Left lung (tissue), 4 donors: ENCODE measurements at regions not wholly inside any gene's neighbourhood (a gene's known extent, or its start where the extent isn't known, plus 50 kb on each side); places are given as distances from the start of the nearest gene placed in this dataset.

Experiments
- ATAC-seq: fragments of 200-7000 bp; cut with Tn5 transposase; one replicate; pipeline ENCODE4 v1.9.1; 2020; ENCODE audit warnings: moderate library complexity
- DNase-seq, 4 donors: peaks; one replicate each; pipeline ENCODE4 v3.0.0-alpha.2; 2013 to 2020
- H3K27ac ChIP-seq, 2 donors: fragments of 200-600 bp; sonication (generic) in 1 of 2; one replicate each; pipeline versions ENCODE4 v1.5.0 to v1.8.0; 2020 to 2021
- H3K27me3 ChIP-seq, 2 donors: fragments of 200-600 bp; sonication (generic) in 1 of 2; one replicate each; pipeline versions ENCODE4 v1.5.0 to v1.8.0; 2020 to 2021
- H3K36me3 ChIP-seq, 2 donors: fragments of 200-600 bp; sonication (generic) in 1 of 2; one replicate each; pipeline versions ENCODE4 v1.5.0 to v1.8.0; 2020 to 2021
- H3K4me1 ChIP-seq, 2 donors: fragments of 200-600 bp; one replicate each; pipeline ENCODE4 v1.8.0; 2021
- H3K4me3 ChIP-seq, 2 donors: fragments of 200-600 bp; sonication (generic) in 1 of 2; one replicate each; pipeline versions ENCODE4 v1.5.0 to v1.8.0; 2020 to 2021; ENCODE audit warnings: mild to moderate bottlenecking in 1 of 2
- H3K9me3 ChIP-seq, 2 donors: fragments of 200-600 bp; sonication (generic) in 1 of 2; one replicate each; pipeline versions ENCODE4 v1.5.0 to v1.8.0; 2020 to 2021
- CTCF ChIP-seq, 2 donors: fragments of 200-600 bp; sonication (generic) in 1 of 2; IDR thresholded peaks; one replicate each; pipeline versions ENCODE4 v1.5.0 to v1.8.0; 2021; ENCODE audit warnings: antibody characterized with exemption in 2 of 2
- intact Hi-C, 2 donors: fragments of 100-400 bp; cut with DNase I; formaldehyde crosslinking; loops; one replicate each; pipeline versions ENCODE4 v1.11.2 to v1.14.2; 2022
- donor health status: DM: no; HTN: yes; CAD: no.
- donor health status: DM: no; HTN: no; CAD: no.

- H3K4me3 ChIP-seq = no peak overlapping the region
- H3K36me3 ChIP-seq = no peaks in the 10 kb centered on the region
- TF ChIP-seq CTCF (IDR thresholded peaks at IDR 0.05) = no peak
- no peaks in the 10 kb centered on the region for H3K27me3 ChIP-seq
- no peak overlapping the region for H3K27ac ChIP-seq
- no peak for DNase-seq
- H3K4me1 ChIP-seq = no peaks in the 10 kb centered on the region
- intact Hi-C loops = no loop called here
- ATAC-seq = no peak
- H3K9me3 ChIP-seq = no peaks in the 10 kb centered on the region
Measured at GRCh38 chr5:30030101-30030500, 1163.4 kb upstream of the CDH6 start.

GRCh38 chr5:30001826-30002225 lies 1191.7 kb upstream of the CDH6 start:
- Histone ChIP-seq H3K4me3 (no peak overlapping the region), H3K27ac (no peak overlapping the region), H3K27me3 (no peaks in the 10 kb centered on the region), H3K9me3 (peaks cover 0 to 7% of the 10 kb centered on the region in 2 donors), H3K4me1 (no peaks in the 10 kb centered on the region), H3K36me3 (no peaks in the 10 kb centered on the region)
- ATAC-seq (no peak), DNase-seq (no peak)
- intact Hi-C loops = no loop called here
- TF ChIP-seq CTCF (IDR thresholded peaks at IDR 0.05) = no peak

GRCh38 chr5:30000231-30000630 lies 1193.3 kb upstream of the CDH6 start:
- DNase-seq (no peak), ATAC-seq (no peak)
- Histone ChIP-seq H3K27me3 (no peaks in the 10 kb centered on the region), H3K4me1 (no peaks in the 10 kb centered on the region), H3K27ac (no peak overlapping the region), H3K36me3 (no peaks in the 10 kb centered on the region), H3K9me3 (peaks cover 0 to 2% of the 10 kb centered on the region in 2 donors), H3K4me3 (no peak overlapping the region)
- no peak for TF ChIP-seq CTCF (IDR thresholded peaks at IDR 0.05)
- intact Hi-C loops = no loop called here

GRCh38 chr5:29995154-29995553 lies 1198.3 kb upstream of the CDH6 start:
- intact Hi-C loops = no loop called here
- no peaks in the 10 kb centered on the region for H3K36me3 ChIP-seq
- H3K4me3 ChIP-seq = no peak overlapping the region
- no peak for DNase-seq
- no peak for TF ChIP-seq CTCF (IDR thresholded peaks at IDR 0.05)
- ATAC-seq = no peak
- H3K9me3 ChIP-seq = peaks cover 0 to 2% of the 10 kb centered on the region in 2 donors
- no peaks in the 10 kb centered on the region for H3K27me3 ChIP-seq
- no peaks in the 10 kb centered on the region for H3K4me1 ChIP-seq
- no peak overlapping the region for H3K27ac ChIP-seq

- no peak for ATAC-seq
- no peak for TF ChIP-seq CTCF (IDR thresholded peaks at IDR 0.05)
- no peak for DNase-seq
- no peaks in the 10 kb centered on the region for H3K4me1 ChIP-seq
- intact Hi-C loops = no loop called here
- no peak overlapping the region for H3K27ac ChIP-seq
- no peak overlapping the region for H3K4me3 ChIP-seq
- H3K36me3 ChIP-seq = no peaks in the 10 kb centered on the region
- peaks cover 0 to 2% of the 10 kb centered on the region in 2 donors for H3K9me3 ChIP-seq
- H3K27me3 ChIP-seq = no peaks in the 10 kb centered on the region
Measured at GRCh38 chr5:29994519-29994918, 1199.0 kb upstream of the CDH6 start.
